NCI-H526 (cell line): ENCODE measurements at regions not wholly inside any gene's neighbourhood (a gene's known extent, or its start where the extent isn't known, plus 50 kb on each side); places are given as distances from the start of the nearest gene placed in this dataset.
"Not testable (repeated sequence)": the region's sequence is repeated elsewhere in the genome, so short reads cannot be mapped to it uniquely, and the experiment has no call there.

ENCODE experiments used
- DNase-seq, 2 experiments: peaks; one replicate each; lab custom pipeline; 2025; lab: John Stamatoyannopoulos, UW

DNA sequence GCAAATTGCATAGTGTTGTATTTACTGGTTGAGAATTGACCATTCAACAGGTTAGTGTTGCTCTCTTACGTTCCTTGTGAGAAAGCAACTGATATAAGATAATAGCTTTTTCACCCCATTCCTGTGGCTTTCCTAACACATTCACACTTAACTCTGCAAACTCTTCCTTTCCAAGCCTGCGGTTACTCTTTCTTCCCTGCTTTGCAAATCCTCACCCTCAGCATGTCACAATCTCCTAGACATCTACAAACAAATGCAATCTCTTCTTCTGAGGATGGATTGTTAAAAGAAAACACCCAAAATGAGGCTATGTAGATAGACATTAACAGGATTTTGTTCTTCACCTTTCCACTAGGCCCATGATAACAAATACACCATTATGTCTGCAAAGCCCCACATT lies 771.7 kb upstream of the PCDH7 start:
- DNase-seq: no peak

GRCh38 chr4:29948858-29949257 lies 771.3 kb upstream of the PCDH7 start:
- no peak for DNase-seq

- DNase-seq: no peak
Measured at GRCh38 chr4:29966386-29966785, 753.8 kb upstream of the PCDH7 start.

DNA sequence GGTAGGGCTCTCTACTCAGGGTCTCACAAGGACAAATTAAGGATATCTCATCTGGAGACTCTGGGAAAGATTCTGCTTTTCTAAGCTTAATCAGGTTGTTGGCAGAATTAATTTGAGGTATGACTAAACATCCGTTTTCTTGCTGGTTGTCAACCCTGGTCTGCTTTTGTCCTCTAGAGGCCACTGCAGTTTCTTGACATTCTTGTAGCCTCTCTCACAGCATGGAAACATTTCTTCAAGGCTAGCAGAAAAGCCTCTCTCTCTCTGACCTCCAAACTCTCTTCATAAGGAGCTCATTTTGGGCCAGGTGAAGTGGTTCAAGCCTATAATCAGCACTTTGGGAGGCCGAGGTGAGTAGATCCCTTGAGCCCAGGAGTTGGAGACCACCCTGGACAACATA lies 749.5 kb upstream of the PCDH7 start:
- peak in 1 of 2 experiments; percentile 10 for DNase-seq

DNA sequence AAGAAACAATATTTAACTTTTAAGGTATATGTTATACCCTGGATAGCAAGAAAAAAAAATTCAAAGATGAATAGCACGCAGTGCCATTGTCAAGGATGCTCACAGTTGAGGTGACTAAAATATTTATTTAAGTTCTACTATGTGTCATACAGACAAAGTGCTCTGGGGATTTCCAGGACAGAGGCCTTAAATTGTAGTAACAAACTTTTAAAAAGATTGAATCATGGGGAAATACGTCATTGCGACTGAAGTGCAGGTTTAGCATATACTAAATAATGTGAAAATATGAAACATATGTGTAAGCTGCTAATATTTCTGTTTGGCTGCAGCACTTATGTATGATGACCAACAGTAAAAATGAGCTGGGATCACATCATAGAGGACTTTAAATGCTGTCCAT lies 748.0 kb upstream of the PCDH7 start:
- no peak for DNase-seq

DNA sequence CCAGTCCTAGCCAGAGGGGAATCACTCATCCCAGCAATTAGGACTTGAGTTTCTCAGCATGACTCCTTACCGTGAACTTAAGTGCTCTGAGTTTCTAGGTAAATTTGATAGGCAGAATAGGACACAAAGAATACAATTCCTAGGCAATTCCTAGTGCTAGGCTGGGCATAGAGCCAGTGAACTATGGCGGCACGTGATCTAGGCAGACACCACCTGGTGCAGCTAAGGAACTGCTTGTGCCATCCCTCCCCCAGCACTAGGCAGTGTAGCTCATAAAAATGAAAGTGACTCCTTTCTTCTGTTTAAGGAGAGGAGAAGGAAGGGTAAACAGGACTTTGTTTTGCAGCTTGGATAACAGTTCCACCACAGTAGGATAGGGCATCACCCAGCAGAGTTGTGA lies 736.3 kb upstream of the PCDH7 start:
- no peak for DNase-seq

DNA sequence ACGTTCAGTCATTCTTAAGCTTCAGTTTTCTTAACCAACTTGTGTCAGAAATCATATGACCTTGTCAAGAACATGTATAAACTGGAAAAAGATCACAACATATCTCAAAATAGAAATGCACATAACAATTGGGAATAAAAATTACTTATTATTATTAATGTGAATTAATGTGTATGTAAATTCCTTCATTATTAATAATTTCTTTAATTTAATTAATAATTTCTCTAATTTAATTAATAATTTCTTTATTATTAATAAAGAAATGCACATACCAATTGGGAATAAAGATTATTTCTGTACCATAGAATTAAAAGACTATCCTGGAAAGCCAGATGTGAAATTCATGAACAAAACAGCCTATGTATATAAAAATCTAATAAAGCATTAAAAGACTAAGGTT lies 718.5 kb upstream of the PCDH7 start:
- no peak for DNase-seq

DNA sequence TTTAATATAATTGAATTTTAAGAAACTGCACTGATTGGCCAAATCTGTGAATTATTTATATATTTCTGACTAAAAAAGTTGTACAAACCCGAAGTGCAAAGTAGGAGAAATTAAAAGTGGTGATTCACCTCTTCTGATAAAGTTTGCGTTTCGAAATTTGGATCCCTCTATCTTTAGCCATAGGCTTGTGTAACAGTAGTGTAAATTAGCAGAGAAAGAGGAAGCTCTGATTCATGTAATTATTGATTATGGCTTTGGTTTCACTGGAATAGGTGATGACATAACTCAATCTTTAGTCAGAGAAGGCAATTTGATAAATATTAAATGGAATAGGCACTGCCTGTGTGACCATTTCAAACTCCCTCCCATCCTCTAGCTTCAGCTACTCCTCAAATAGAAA lies 717.8 kb upstream of the PCDH7 start:
- no peak for DNase-seq

- DNase-seq: no peak
Measured at GRCh38 chr4:30005995-30006394, 714.2 kb upstream of the PCDH7 start.

GRCh38 chr4:30024526-30024925 lies 695.6 kb upstream of the PCDH7 start:
- no peak for DNase-seq

- no peak for DNase-seq
Measured at GRCh38 chr4:30028826-30029225, 691.3 kb upstream of the PCDH7 start.

GRCh38 chr4:30056016-30056766 lies 664.0 kb upstream of the PCDH7 start:
- DNase-seq: no peak

GRCh38 chr4:30068234-30068633 lies 651.9 kb upstream of the PCDH7 start:
- DNase-seq: no peak

GRCh38 chr4:30073011-30073710 lies 647.0 kb upstream of the PCDH7 start:
- no peak for DNase-seq

DNA sequence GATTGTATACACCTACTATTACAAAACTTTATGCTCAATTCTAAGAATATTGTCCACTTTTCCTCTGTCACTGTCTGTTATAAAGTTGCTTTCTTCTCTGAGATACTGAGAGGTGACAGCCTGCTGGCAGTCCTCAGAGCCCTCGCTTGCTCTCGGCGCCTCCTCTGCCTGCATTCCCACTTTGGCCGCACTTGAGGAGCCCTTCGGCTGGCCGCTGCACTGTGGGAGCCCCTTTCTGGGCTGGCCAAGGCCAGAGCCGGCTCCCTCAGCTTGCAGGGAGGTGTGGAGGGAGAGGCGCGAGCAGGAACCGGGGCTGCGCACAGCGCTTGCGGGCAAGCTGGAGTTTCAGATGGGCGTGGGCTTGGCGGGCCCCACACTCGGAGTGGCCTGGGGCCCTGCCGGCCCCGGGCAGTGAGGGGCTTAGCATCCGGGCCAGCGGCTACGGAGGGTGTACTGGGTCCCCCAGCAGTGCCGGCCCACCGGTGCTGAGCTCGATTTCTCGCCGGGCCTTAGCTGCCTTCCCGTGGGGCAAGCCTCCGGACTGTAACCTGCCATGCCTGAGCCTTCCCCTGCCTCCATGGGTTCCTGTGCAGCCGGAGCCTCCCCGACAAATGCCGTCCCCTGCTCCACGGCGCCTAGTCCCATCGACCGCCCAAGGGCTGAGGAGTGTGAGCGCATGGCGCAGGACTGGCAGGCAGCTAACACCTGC lies 627.6 kb upstream of the PCDH7 start:
- DNase-seq: not testable (repeated sequence)

- DNase-seq: no peak
Measured at GRCh38 chr4:30094887-30095286, 625.3 kb upstream of the PCDH7 start.

DNA sequence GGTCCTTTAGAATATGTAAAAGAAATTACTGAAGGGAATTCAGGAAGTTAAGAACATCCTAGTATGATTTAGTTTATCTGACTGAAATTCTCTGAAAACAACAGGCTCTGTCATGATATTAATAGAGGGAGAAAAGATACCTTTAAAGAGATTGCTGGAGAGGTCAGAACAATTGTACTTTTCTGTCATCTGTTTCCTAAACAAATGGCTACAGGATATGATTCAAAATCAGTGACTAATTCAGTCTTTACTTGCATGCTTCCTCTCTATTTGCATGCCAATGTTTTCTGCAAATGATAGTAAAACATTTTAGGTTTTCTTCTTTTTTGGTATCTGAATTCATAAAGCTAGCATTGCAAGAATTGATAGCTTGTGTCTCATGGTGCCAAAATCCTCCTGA lies 616.7 kb upstream of the PCDH7 start:
- DNase-seq: no peak

GRCh38 chr4:30116401-30116800 lies 603.8 kb upstream of the PCDH7 start:
- DNase-seq: no peak

GRCh38 chr4:30117433-30117832 lies 602.7 kb upstream of the PCDH7 start:
- no peak for DNase-seq

DNA sequence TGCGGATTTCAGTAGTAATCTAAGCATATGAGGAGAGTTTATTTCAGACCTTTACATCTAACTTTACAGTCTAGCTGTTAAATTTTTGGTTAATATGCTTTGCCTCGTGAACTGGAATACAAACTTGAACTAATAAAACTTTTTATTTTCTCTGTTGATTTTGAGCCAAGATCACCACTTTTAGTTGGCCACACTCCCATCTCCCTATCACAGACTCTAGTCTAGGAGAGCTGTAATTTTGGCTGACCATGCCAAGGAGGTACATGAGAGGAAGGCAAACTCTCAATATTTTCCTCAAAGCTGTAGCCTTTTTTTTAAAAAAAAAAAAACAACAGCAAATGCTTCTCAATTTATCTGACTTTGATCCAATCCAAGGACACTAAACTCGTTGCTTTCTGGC lies 597.5 kb upstream of the PCDH7 start:
- no peak for DNase-seq

- DNase-seq: not testable (repeated sequence)
Measured at GRCh38 chr4:30124621-30125020, 595.5 kb upstream of the PCDH7 start.

DNA sequence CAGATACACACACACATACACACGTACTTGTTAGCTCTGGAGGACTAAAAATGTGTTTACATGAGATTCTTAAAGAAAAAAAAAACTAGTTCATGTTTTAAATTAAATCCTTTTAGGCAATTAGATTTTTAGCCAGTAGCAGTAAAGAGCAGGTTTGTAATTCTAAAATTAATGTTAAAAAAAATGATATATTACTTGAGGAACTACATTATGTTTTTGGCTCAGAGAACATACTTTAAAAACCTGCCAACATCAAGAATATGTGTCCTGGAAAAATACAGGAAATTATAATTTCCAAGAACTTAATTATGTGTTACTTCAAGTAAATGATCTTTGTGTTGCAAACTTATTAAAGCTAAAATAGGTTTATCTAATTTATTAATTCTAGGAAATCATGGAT lies 594.3 kb upstream of the PCDH7 start:
- no peak for DNase-seq

DNA sequence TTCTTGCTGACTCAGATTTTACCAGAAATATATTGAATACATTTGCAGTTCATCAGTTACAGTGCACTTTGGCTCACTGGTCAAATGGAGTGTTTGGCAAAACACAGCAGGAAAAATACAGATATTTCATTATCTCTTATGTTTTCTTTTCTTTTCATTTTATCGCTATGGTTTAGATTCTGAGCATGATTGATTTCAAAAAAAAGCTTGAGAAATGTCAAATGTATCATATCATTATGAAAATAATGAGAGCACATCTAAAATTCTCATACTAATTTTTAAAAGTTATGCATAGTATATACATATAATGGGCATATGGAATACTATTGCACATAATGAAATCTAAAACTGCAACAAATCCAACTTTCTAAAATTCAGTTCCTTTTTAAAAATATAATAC lies 593.8 kb upstream of the PCDH7 start:
- no peak for DNase-seq
